Loucy (cell line): ENCODE measurements at regions not wholly inside any gene's neighbourhood (a gene's known extent, or its start where the extent isn't known, plus 50 kb on each side); places are given as distances from the start of the nearest gene placed in this dataset.

Experiments used
- H2AFZ ChIP-seq: fragments of 200-600 bp; sonication (generic); 2 replicates; pipeline ENCODE4 v1.6.0; 2016; ENCODE audit warnings: antibody characterized with exemption, mild to moderate bottlenecking, low read length, moderate library complexity
- H3F3A ChIP-seq: fragments of 200-600 bp; 2 replicates; pipeline ENCODE4 v1.6.0; 2016; ENCODE audit warnings: antibody characterized with exemption, low read depth, mild to moderate bottlenecking
- H3K27me3 ChIP-seq: fragments of 200-600 bp; sonication (generic); 2 replicates; pipeline ENCODE4 v1.6.1; 2014; ENCODE audit warnings: low read length, mild to moderate bottlenecking; ENCODE audit not compliant: insufficient read depth, poor library complexity, severe bottlenecking
- H3K36me3 ChIP-seq: fragments of 200-600 bp; sonication (generic); 2 replicates; pipeline ENCODE4 v1.6.1; 2016; ENCODE audit warnings: low read length; ENCODE audit not compliant: insufficient read depth
- H3K4me1 ChIP-seq: fragments of 200-600 bp; sonication (generic); 2 replicates; pipeline ENCODE4 v1.5.1; 2014; ENCODE audit warnings: low read length, mild to moderate bottlenecking; ENCODE audit not compliant: insufficient read depth, poor library complexity, severe bottlenecking
- H3K4me2 ChIP-seq: fragments of 200-600 bp; sonication (generic); 2 replicates; pipeline ENCODE4 v1.6.0; 2014; ENCODE audit warnings: antibody characterized with exemption, low read length, low read depth, mild to moderate bottlenecking; ENCODE audit not compliant: poor library complexity, severe bottlenecking
- H3K4me3 ChIP-seq: fragments of 200-600 bp; sonication (generic); 2 replicates; pipeline ENCODE4 v1.5.1; 2014; ENCODE audit warnings: low read length, mild to moderate bottlenecking, mixed read lengths; ENCODE audit not compliant: poor library complexity, severe bottlenecking
- H3K79me2 ChIP-seq: fragments of 200-600 bp; sonication (generic); 2 replicates; pipeline ENCODE4 v1.6.1; 2014; ENCODE audit warnings: low read length; ENCODE audit not compliant: insufficient read depth
- H3K9ac ChIP-seq: fragments of 200-600 bp; sonication (generic); 2 replicates; pipeline ENCODE4 v1.6.0; 2014; ENCODE audit warnings: mild to moderate bottlenecking, low read depth, low read length, moderate library complexity; ENCODE audit not compliant: poor library complexity, severe bottlenecking
- H3K9me2 ChIP-seq: fragments of 200-600 bp; sonication (generic); replicated peaks from 2 replicates; pipeline ENCODE4 v1.6.1; 2016; ENCODE audit warnings: low read depth, low read length, mixed read lengths
- H3K9me3 ChIP-seq: fragments of 200-600 bp; sonication (generic); 2 replicates; pipeline ENCODE4 v1.6.1; 2014; ENCODE audit warnings: mild to moderate bottlenecking, antibody characterized with exemption, low read length, low read depth; ENCODE audit not compliant: insufficient read depth
- H4K20me1 ChIP-seq: fragments of 200-600 bp; sonication (generic); 2 replicates; pipeline ENCODE4 v1.6.0; 2014; ENCODE audit warnings: antibody characterized with exemption, low read length, mild to moderate bottlenecking; ENCODE audit not compliant: insufficient read depth, poor library complexity, severe bottlenecking
- CTCF ChIP-seq: fragments of 200-600 bp; sonication (generic); conservative IDR thresholded peaks from 2 replicates; pipeline ENCODE4 v1.5.1; 2014; ENCODE audit warnings: mild to moderate bottlenecking, antibody characterized with exemption, low read length
- EZH2phosphoT487 ChIP-seq: fragments of 200-600 bp; IDR thresholded peaks from 2 replicates; pipeline ENCODE4 v1.6.1; 2018; ENCODE audit warnings: antibody characterized with exemption, mild to moderate bottlenecking, moderate library complexity, borderline replicate concordance

GRCh38 chr11:82639251-82639650, 94.4 kb downstream of the FAM181B start:
- H3K4me1 ChIP-seq, result no peaks in the 10 kb centered on the region
- no peak overlapping the region for H3K4me2 ChIP-seq
- H3F3A ChIP-seq, result no peaks in the 10 kb centered on the region
- no peaks in the 10 kb centered on the region for H3K27me3 ChIP-seq
- no peaks in the 10 kb centered on the region for H4K20me1 ChIP-seq
- no peaks in the 10 kb centered on the region for H3K36me3 ChIP-seq
- no peaks in the 10 kb centered on the region for H3K9me2 ChIP-seq
- no peaks in the 10 kb centered on the region for H3K9me3 ChIP-seq
- no peaks in the 10 kb centered on the region for H3K79me2 ChIP-seq
- no peak overlapping the region for H2AFZ ChIP-seq
- no peak overlapping the region for H3K4me3 ChIP-seq
- TF ChIP-seq EZH2phosphoT487 (no peak), CTCF (no peak)
- no peak overlapping the region for H3K9ac ChIP-seq

- H2AFZ ChIP-seq, result no peak overlapping the region
- H3K79me2 ChIP-seq, result no peaks in the 10 kb centered on the region
- no peaks in the 10 kb centered on the region for H4K20me1 ChIP-seq
- no peaks in the 10 kb centered on the region for H3K9me2 ChIP-seq
- H3K9me3 ChIP-seq, result no peaks in the 10 kb centered on the region
- H3F3A ChIP-seq, result no peaks in the 10 kb centered on the region
- no peak overlapping the region for H3K9ac ChIP-seq
- no peak for TF ChIP-seq CTCF
- TF ChIP-seq EZH2phosphoT487, result no peak
- no peak overlapping the region for H3K4me2 ChIP-seq
- H3K36me3 ChIP-seq, result no peaks in the 10 kb centered on the region
- H3K4me1 ChIP-seq, result no peaks in the 10 kb centered on the region
- no peaks in the 10 kb centered on the region for H3K27me3 ChIP-seq
- no peak overlapping the region for H3K4me3 ChIP-seq
Measured at GRCh38 chr11:82636615-82637014, 97.0 kb downstream of the FAM181B start.

GRCh38 chr11:82634091-82634490, 99.6 kb downstream of the FAM181B start:
- TF ChIP-seq CTCF (no peak), EZH2phosphoT487 (no peak)
- no peaks in the 10 kb centered on the region for H3K4me1 ChIP-seq
- H2AFZ ChIP-seq, result no peak overlapping the region

More at GRCh38 chr11:82634091-82634490, 99.6 kb downstream of the FAM181B start:
- Histone ChIP-seq H3K27me3 (no peaks in the 10 kb centered on the region), H3K9me2 (no peaks in the 10 kb centered on the region), H3K4me3 (no peak overlapping the region), H3K4me2 (no peak overlapping the region), H4K20me1 (no peaks in the 10 kb centered on the region), H3K9ac (no peak overlapping the region), H3F3A (no peaks in the 10 kb centered on the region), H3K79me2 (no peaks in the 10 kb centered on the region), H3K9me3 (no peaks in the 10 kb centered on the region), H3K36me3 (no peaks in the 10 kb centered on the region)
